Middle frontal gyrus (tissue), 1 donor: ENCODE measurements at regions not wholly inside any gene's neighbourhood (a gene's known extent, or its start where the extent isn't known, plus 50 kb on each side); places are given as distances from the start of the nearest gene placed in this dataset.

Source experiments
- DNase-seq: peaks from one replicate; pipeline ENCODE4 v3.0.0-alpha.2; 2015; ENCODE audit warnings: low spot score; ENCODE audit errors: extremely low spot score

- DNase-seq = no peak
These were observed 173.2 kb upstream of the PRPS1L1 start for GRCh38 chr7:18200855-18201254.

DNA sequence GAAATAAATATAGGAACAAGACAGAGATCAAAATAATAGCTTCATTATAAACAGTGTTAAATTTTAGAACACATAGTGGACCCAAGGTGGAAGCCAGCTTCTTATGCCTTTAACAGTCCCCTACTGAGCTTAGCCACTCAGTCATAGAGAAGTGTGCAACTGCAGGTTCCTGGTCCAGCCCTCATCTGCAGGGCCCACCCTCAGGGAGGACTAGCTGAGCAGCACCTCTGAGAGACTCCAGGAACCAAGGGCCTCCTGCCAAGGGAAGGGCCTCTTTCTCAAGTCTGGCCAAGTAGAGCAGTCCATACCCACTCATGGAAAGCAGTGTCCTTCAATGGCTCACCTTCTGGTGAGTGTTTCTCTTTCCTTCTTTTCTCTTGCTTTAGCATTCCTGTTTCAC, 173.7 kb upstream of the PRPS1L1 start:
- no peak for DNase-seq

GRCh38 chr7:18202315-18203045, 174.8 kb upstream of the PRPS1L1 start:
- no peak for DNase-seq

DNA sequence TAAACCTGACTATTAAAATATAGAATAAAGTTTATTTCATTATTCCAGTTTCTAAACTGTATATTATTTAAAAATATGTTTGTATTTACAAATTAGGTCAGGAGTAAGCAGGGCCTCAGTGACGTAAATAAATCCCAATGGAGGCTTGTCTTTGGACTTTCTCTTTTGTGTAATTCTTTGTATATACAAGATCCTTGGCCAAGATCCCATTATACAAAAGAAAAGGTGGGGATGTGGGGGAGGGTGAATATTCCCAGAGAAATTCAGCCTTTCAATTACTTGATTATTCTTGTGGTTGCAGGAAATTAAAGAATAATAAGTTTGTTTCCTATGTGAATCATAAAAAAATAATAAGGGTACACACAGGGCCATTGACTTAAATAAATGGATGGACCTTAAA, 178.7 kb upstream of the PRPS1L1 start:
- DNase-seq = no peak

GRCh38 chr7:18208921-18209320, 181.3 kb upstream of the PRPS1L1 start:
- DNase-seq = no peak

- DNase-seq = no peak
These were observed 182.7 kb upstream of the PRPS1L1 start for GRCh38 chr7:18210377-18210776.

GRCh38 chr7:18210788-18211187, 183.1 kb upstream of the PRPS1L1 start:
- DNase-seq = no peak

GRCh38 chr7:18212308-18212707, 184.7 kb upstream of the PRPS1L1 start:
- no peak for DNase-seq

- no peak for DNase-seq
These were observed 185.1 kb upstream of the PRPS1L1 start for GRCh38 chr7:18212758-18213157.

GRCh38 chr7:18213652-18214051, 186.0 kb upstream of the PRPS1L1 start:
- no peak for DNase-seq

- DNase-seq = no peak
These were observed 188.6 kb upstream of the PRPS1L1 start for GRCh38 chr7:18216270-18216669.

GRCh38 chr7:18221377-18222293, 194.0 kb upstream of the PRPS1L1 start:
- no peak for DNase-seq

- no peak for DNase-seq
These were observed 195.0 kb upstream of the PRPS1L1 start for GRCh38 chr7:18222636-18223035.

DNA sequence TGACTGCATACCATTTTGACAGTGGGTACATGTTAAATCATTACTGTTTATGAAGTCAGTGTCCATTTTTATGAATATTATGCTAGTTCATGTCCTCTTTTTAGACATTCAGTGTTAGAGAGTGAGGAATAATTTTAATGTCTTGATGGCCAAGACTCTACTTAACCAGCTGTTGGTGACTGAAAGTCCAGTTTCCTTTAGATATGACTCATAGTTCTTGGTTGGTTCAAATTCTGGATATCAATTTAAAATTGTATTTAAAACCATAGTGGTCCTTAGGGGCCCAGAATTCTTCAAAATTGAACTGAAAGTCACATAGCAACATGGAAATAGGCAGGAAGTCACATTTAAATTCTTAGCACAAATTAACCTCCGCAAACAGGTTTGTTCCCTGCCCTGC, 196.5 kb upstream of the PRPS1L1 start:
- DNase-seq = no peak

DNA sequence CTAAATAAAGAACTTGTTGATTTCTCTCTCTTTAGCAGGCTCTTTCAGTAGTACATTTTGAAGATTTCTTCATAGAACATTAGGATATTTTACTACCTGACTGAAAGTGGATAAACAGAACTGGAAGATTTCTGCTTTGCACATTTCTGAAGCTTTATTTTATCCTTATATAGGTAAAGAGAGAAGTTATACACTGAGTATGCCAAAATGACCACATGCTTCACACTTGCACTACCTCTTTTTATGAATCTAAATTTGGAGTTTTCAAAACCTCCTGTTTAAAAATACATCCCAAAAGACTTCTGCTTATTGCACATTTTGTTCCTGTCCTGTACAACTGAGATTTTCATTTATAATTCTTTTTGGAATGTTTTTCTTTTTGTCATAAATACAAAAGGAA, 197.4 kb upstream of the PRPS1L1 start:
- no peak for DNase-seq

DNA sequence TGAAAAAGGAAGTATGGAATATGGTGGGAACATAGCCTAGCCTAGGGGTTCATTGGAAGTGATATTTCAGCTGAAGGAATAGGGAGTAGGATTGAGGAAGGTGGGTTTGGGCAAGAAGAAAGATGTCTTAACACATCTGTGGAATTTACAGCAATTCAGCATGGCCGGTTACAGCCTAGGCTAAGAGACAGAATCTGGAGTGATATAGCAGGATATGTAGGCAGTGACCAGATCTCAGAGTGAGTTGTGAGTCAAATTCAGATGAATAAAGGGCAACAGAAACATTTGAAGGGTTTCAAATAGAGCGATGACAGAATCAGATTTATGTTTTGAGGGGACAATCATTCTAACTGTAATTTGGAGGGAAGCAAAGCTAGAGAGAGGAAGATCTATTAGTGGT, 199.0 kb upstream of the PRPS1L1 start:
- DNase-seq = no peak

- DNase-seq = no peak
These were observed 201.0 kb upstream of the PRPS1L1 start for GRCh38 chr7:18228686-18229085.

DNA sequence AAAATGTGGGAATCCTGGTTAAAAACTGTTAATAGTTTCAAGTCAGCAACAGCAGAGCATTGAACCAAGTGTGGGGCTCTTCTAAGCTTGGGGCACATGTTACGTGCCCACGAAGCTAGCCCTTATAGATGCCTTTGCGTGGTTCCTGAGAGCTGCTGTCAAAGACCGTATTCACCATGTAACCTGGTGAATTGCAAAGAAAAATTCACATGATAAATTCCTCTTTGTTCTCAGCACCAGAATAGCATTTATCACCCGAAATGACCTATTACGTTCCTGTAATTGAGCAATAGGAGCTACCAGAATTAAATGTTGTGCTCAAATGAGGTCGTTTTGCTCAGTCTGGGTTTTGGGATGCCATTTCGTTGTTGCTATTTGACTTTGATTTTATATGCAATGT, 202.6 kb upstream of the PRPS1L1 start:
- DNase-seq = no peak

- no peak for DNase-seq
These were observed 204.2 kb upstream of the PRPS1L1 start for GRCh38 chr7:18231854-18232253.

DNA sequence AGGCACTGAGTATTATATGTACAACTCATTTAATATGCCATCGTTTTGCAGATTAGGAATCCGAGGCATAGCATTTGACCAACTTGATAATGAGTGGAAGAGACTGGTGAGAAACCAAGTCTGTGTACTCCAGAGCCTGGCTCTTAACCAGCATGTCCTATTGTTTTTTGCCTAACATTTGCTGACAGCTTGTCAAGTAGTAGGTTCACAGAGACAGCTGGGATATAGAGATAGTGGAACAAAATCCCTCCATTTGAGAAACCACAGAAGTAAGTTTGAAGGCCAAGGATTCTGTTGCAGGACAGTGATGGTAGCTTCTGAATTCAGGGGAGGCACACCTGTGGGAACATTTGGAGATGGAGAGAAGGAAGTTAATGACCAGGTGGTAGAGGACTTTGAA, 206.9 kb upstream of the PRPS1L1 start:
- no peak for DNase-seq

GRCh38 chr7:18235819-18236218, 208.2 kb upstream of the PRPS1L1 start:
- no peak for DNase-seq

DNA sequence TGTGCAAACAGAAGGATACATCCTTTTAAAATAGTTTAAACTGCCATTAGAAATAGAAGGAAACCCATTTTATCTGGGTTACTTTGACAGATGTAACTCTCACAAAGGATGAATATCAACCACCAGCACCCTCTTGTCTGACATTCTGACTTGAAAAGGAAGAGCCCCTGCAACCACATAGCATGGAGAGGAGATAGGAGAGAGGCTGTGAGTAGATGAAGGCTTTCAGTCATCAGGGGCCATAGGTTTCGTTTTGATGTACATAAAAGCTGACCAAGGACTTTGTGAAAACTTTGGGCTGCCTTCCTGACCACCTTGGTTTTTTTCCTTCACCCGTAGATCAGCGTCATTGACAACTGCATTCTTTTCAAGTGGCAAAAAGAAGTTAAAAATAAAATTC, 211.6 kb upstream of the PRPS1L1 start:
- no peak for DNase-seq
